ENCODE measurements at regions not wholly inside any gene's neighbourhood (a gene's known extent, or its start where the extent isn't known, plus 50 kb on each side); places are given as distances from the start of the nearest gene placed in this dataset.

- Histone ChIP-seq H3K9me1 (ENCODE audit: control insufficient read depth, insufficient read depth, low read length) (no peaks in the 10 kb centered on the region), H3K4me3 (no peak overlapping the region), H2AFZ (ENCODE audit: low read depth, low read length) (no peak overlapping the region), H3K4me2 (ENCODE audit: insufficient read depth, low read length) (no peak overlapping the region), H3K36me3 (ENCODE audit: control insufficient read depth, insufficient read depth, low read length) (no peaks in the 10 kb centered on the region), H4K20me1 (replicated peaks; ENCODE audit: control insufficient read depth, insufficient read depth, low read length) (no peaks in the 10 kb centered on the region), H3K9me3 (replicated peaks; ENCODE audit: control insufficient read depth, insufficient read depth, low read depth, low read length) (no peaks in the 10 kb centered on the region), H3K79me2 (ENCODE audit: control insufficient read depth, insufficient read depth, low read length) (no peaks in the 10 kb centered on the region), H3K9ac (ENCODE audit: insufficient read depth in 1 of 2, low read depth in 2 of 2, low read length in 2 of 2) (no peak overlapping the region), H3K27ac (ENCODE audit: extremely low read depth, low read depth, low read length) (no peak overlapping the region), H3K4me1 (replicated peaks in 1 of 2; ENCODE audit: control insufficient read depth in 2 of 2, insufficient read depth in 2 of 2, low read length in 2 of 2) (no peaks in the 10 kb centered on the region), H3K27me3 (ENCODE audit: control insufficient read depth in 2 of 2, insufficient read depth in 2 of 2, low read length in 2 of 2) (no peaks in the 10 kb centered on the region)
- ChIA-PET CTCF (ENCODE audit: low intra/inter-chr PET ratio) (no interaction called here), POLR2A (no interaction called here)
- FAIRE-seq (no peak), DNase-seq (ENCODE audit: extremely low read depth in 1 of 4, low spot score in 3 of 4) (no peak), ATAC-seq (no peak)
- whole genome bisulfite sequencing (ENCODE audit: insufficient coverage, low coverage, missing lambda C conversion rate): 0% methylated on average over 5 of the region's 5 CpGs
- intact Hi-C loops (cut with micrococcal nuclease): no loop called here
- in situ Hi-C loops (cut with MboI): loop anchor here (25.0 kb wide), 2 partner anchors 575 to 850 kb away; no protein-coding TSS in a partner anchor
- no peak for TF ChIP-seq KLF10 (CRISPR knock-in tag; IDR thresholded peaks at IDR 0.05)
- no peak for TF ChIP-seq DPF2 (IDR thresholded peaks at IDR 0.05)
- TF ChIP-seq MEIS2 (IDR thresholded peaks at IDR 0.05; ENCODE audit: partially characterized antibody): no peak
- BruUV-seq (replicated peaks): no TSS peak
These were observed 66.5 kb upstream of the TTC29 start for GRCh38 chr4:147012059-147012707.

GRCh38 chr4:147014946-147015345, 69.3 kb upstream of the TTC29 start:
- no peak overlapping the region for H3K9ac ChIP-seq (ENCODE audit: insufficient read depth in 1 of 2, low read depth in 2 of 2, low read length in 2 of 2)
- no peak for ATAC-seq
- in situ Hi-C loops (cut with MboI) (loop anchor here (25.0 kb wide), 2 partner anchors 572 to 847 kb away; no protein-coding TSS in a partner anchor), intact Hi-C loops (cut with micrococcal nuclease) (no loop called here)
- no peak overlapping the region for H2AFZ ChIP-seq (ENCODE audit: low read depth, low read length)
- no peaks in the 10 kb centered on the region for H3K4me1 ChIP-seq (replicated peaks in 1 of 2; ENCODE audit: control insufficient read depth in 2 of 2, insufficient read depth in 2 of 2, low read length in 2 of 2)
- H3K9me3 ChIP-seq (replicated peaks; ENCODE audit: control insufficient read depth, insufficient read depth, low read depth, low read length): no peaks in the 10 kb centered on the region
- no peak overlapping the region for H3K4me2 ChIP-seq (ENCODE audit: insufficient read depth, low read length)
- FAIRE-seq: no peak
- no peaks in the 10 kb centered on the region for H4K20me1 ChIP-seq (replicated peaks; ENCODE audit: control insufficient read depth, insufficient read depth, low read length)
- no peak overlapping the region for H3K4me3 ChIP-seq
- no peaks in the 10 kb centered on the region for H3K27me3 ChIP-seq (ENCODE audit: control insufficient read depth in 2 of 2, insufficient read depth in 2 of 2, low read length in 2 of 2)
- no peak for DNase-seq (ENCODE audit: extremely low read depth in 1 of 4, low spot score in 3 of 4)
- no TSS peak for BruUV-seq (replicated peaks)
- CTCF ChIA-PET (ENCODE audit: low intra/inter-chr PET ratio): no interaction called here
- H3K9me1 ChIP-seq (ENCODE audit: control insufficient read depth, insufficient read depth, low read length): no peaks in the 10 kb centered on the region
- 0% methylated on average over 1 of the region's 1 CpG for WGBS (ENCODE audit: insufficient coverage, low coverage, missing lambda C conversion rate)
- H3K27ac ChIP-seq (ENCODE audit: extremely low read depth, low read depth, low read length): no peak overlapping the region
- no peaks in the 10 kb centered on the region for H3K36me3 ChIP-seq (ENCODE audit: control insufficient read depth, insufficient read depth, low read length)
- POLR2A ChIA-PET: no interaction called here
- no peaks in the 10 kb centered on the region for H3K79me2 ChIP-seq (ENCODE audit: control insufficient read depth, insufficient read depth, low read length)
- TF ChIP-seq POLR3G (IDR thresholded peaks at IDR 0.05; ENCODE audit: extremely low read depth, insufficient read length, insufficient replicate concordance) (no peak), RFX5 (IDR thresholded peaks at IDR 0.05; ENCODE audit: low read depth, low read length) (no peak), MXD1 (CRISPR knock-in tag; IDR thresholded peaks at IDR 0.05; ENCODE audit: borderline replicate concordance, poor library complexity, severe bottlenecking) (no peak)
